Right lobe of liver (tissue), 6 donors: ENCODE measurements at regions not wholly inside any gene's neighbourhood (a gene's known extent, or its start where the extent isn't known, plus 50 kb on each side); places are given as distances from the start of the nearest gene placed in this dataset.

Source experiments
- ATAC-seq, 4 donors: fragments of 200-7000 bp; cut with Tn5 transposase; one replicate each; pipeline ENCODE4 v1.9.1; 2020; ENCODE audit warnings: mild to moderate bottlenecking in 4 of 4, moderate library complexity in 4 of 4
- DNase-seq, 3 donors: peaks; one replicate each; pipeline ENCODE4 v3.0.0-alpha.2; 2020
- H3K27ac ChIP-seq, 3 donors: fragments of 200-600 bp; one replicate each; pipeline ENCODE4 v1.8.0; 2022
- H3K27me3 ChIP-seq, 2 donors: fragments of 200-600 bp; one replicate each; pipeline ENCODE4 v1.8.0; 2022
- H3K36me3 ChIP-seq, 4 donors: fragments of 200-600 bp; sonication (generic) in 1 of 4; one replicate each; pipeline versions ENCODE4 v1.5.1 to v1.8.0; 2017 to 2022; ENCODE audit warnings: control low read depth in 1 of 4
- H3K4me1 ChIP-seq, 4 donors: fragments of 200-600 bp; sonication (generic) in 1 of 4; one replicate each; pipeline versions ENCODE4 v1.5.1 to v1.8.0; 2017 to 2022; ENCODE audit warnings: control low read depth in 1 of 4
- H3K4me3 ChIP-seq, 3 donors: fragments of 200-600 bp; one replicate each; pipeline ENCODE4 v1.8.0; 2022
- H3K9me3 ChIP-seq, 4 donors: fragments of 200-600 bp; sonication (generic) in 1 of 4; one replicate each; pipeline versions ENCODE4 v1.5.1 to v1.8.0; 2017 to 2022; ENCODE audit warnings: control low read depth in 1 of 4
- POLR2A ChIP-seq: fragments of 450-650 bp; IDR thresholded peaks from one replicate; pipeline ENCODE4 v1.6.1; 2017; ENCODE audit warnings: antibody characterized with exemption, mild to moderate bottlenecking
- WGBS: methylation state at CpG from one replicate; pipeline ENCODE4 v1.1.6; 2018; ENCODE audit warnings: low coverage, low lambda C conversion rate; ENCODE audit not compliant: insufficient coverage; ENCODE audit errors: missing lambda C conversion rate; 5-methylcytosine and 5-hydroxymethylcytosine counted together
- intact Hi-C, 2 donors: fragments of 100-400 bp; cut with DNase I; formaldehyde crosslinking; loops; one replicate each; pipeline versions ENCODE4 v1.11.2 to v1.14.1; 2022
- TF ChIP-seq, protein P1 (sequence below), 4 donors: fragments of 200-600 bp in 3 of 4; fragments of 450-650 bp in 1 of 4; IDR thresholded peaks; one replicate each; pipeline versions ENCODE4 v1.5.1 to v1.8.0; 2016 to 2022; ENCODE audit warnings: antibody characterized with exemption in 4 of 4, mild to moderate bottlenecking in 2 of 4
- donor health status: DM: no; HTN: yes; CAD: no.
- donor health status: DM: no; HTN: no; CAD: no.
- donor health status: DM: no; HTN: no; CAD: no.
- donor health status: DM: no; HTN: yes; CAD: no.
- donor health status: DM: no; HTN: yes; CAD: no.

GRCh38 chr6:130583268-130583667 is 217.5 kb downstream of the TMEM200A start:
- H3K27me3 ChIP-seq: no peaks in the 10 kb centered on the region
- WGBS: 56% methylated on average over 1 of the region's 11 CpGs
- DNase-seq (no peak), ATAC-seq (no peak)
- no peaks in the 10 kb centered on the region for H3K36me3 ChIP-seq
- no peaks in the 10 kb centered on the region for H3K9me3 ChIP-seq
- peaks cover 0 to 8% (median 2%) of the 10 kb centered on the region in 4 donors for H3K4me1 ChIP-seq
- no peak overlapping the region for H3K27ac ChIP-seq
- no peak overlapping the region for H3K4me3 ChIP-seq
- TF ChIP-seq, protein P1, sequence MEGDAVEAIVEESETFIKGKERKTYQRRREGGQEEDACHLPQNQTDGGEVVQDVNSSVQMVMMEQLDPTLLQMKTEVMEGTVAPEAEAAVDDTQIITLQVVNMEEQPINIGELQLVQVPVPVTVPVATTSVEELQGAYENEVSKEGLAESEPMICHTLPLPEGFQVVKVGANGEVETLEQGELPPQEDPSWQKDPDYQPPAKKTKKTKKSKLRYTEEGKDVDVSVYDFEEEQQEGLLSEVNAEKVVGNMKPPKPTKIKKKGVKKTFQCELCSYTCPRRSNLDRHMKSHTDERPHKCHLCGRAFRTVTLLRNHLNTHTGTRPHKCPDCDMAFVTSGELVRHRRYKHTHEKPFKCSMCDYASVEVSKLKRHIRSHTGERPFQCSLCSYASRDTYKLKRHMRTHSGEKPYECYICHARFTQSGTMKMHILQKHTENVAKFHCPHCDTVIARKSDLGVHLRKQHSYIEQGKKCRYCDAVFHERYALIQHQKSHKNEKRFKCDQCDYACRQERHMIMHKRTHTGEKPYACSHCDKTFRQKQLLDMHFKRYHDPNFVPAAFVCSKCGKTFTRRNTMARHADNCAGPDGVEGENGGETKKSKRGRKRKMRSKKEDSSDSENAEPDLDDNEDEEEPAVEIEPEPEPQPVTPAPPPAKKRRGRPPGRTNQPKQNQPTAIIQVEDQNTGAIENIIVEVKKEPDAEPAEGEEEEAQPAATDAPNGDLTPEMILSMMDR (IDR thresholded peaks at IDR 0.05): no peak
- no peak for TF ChIP-seq POLR2A
- intact Hi-C loops: no loop called here

- H3K9me3 ChIP-seq: no peaks in the 10 kb centered on the region
- no peak overlapping the region for H3K27ac ChIP-seq
- TF ChIP-seq, protein P1 (IDR thresholded peaks at IDR 0.05): no peak
- TF ChIP-seq POLR2A: no peak
- WGBS: 80% methylated on average over 5 of the region's 5 CpGs
- H3K36me3 ChIP-seq: no peaks in the 10 kb centered on the region
- ATAC-seq (no peak), DNase-seq (no peak)
- intact Hi-C loops: no loop called here
- H3K27me3 ChIP-seq: no peaks in the 10 kb centered on the region
- no peaks in the 10 kb centered on the region for H3K4me1 ChIP-seq
- no peak overlapping the region for H3K4me3 ChIP-seq
These were observed 219.8 kb downstream of the TMEM200A start for GRCh38 chr6:130585587-130585986.

GRCh38 chr6:130587778-130588520 is 222.1 kb downstream of the TMEM200A start:
- intact Hi-C loops: no loop called here
- DNase-seq (no peak), ATAC-seq (no peak)
- Histone ChIP-seq H3K27ac (no peak overlapping the region), H3K36me3 (no peaks in the 10 kb centered on the region), H3K9me3 (no peaks in the 10 kb centered on the region), H3K27me3 (no peaks in the 10 kb centered on the region), H3K4me3 (no peak overlapping the region), H3K4me1 (no peaks in the 10 kb centered on the region)
- WGBS: 74% methylated on average over 2 of the region's 2 CpGs
- TF ChIP-seq, protein P1 (IDR thresholded peaks at IDR 0.05): no peak
- TF ChIP-seq POLR2A: no peak

- Histone ChIP-seq H3K27me3 (no peaks in the 10 kb centered on the region), H3K27ac (no peak overlapping the region), H3K4me3 (no peak overlapping the region), H3K4me1 (no peaks in the 10 kb centered on the region), H3K36me3 (no peaks in the 10 kb centered on the region), H3K9me3 (no peaks in the 10 kb centered on the region)
- DNase-seq (no peak), ATAC-seq (no peak)
- TF ChIP-seq, protein P1 (IDR thresholded peaks at IDR 0.05): no peak
- no peak for TF ChIP-seq POLR2A
- intact Hi-C loops: no loop called here
- 65% methylated on average over 1 of the region's 1 CpG for WGBS
These were observed 227.4 kb downstream of the TMEM200A start for GRCh38 chr6:130593200-130593599.
